Bone marrow (tissue), 2 donors: ENCODE measurements at regions not wholly inside any gene's neighbourhood (a gene's known extent, or its start where the extent isn't known, plus 50 kb on each side); places are given as distances from the start of the nearest gene placed in this dataset.

Experiments used
- DNase-seq, 2 donors: peaks; one replicate each; lab custom pipeline; 2025; lab: John Stamatoyannopoulos, UW

GRCh38 chr16:61596655-61597054 lies 439.6 kb downstream of the CDH8 start:
- DNase-seq = no peak

GRCh38 chr16:61595605-61596004 lies 440.6 kb downstream of the CDH8 start:
- no peak for DNase-seq

- DNase-seq = no peak
Observed at GRCh38 chr16:61590577-61590976, 445.7 kb downstream of the CDH8 start.

GRCh38 chr16:61587526-61587925 lies 448.7 kb downstream of the CDH8 start:
- no peak for DNase-seq

- DNase-seq = no peak
Observed at GRCh38 chr16:61581417-61582046, 454.7 kb downstream of the CDH8 start.

- DNase-seq = no peak
Observed at GRCh38 chr16:61580579-61580978, 455.7 kb downstream of the CDH8 start.

GRCh38 chr16:61579195-61579594 lies 457.0 kb downstream of the CDH8 start:
- no peak for DNase-seq

- DNase-seq = no peak
Observed at GRCh38 chr16:61576476-61576875, 459.8 kb downstream of the CDH8 start.

- no peak for DNase-seq
Observed at GRCh38 chr16:61575617-61576016, 460.6 kb downstream of the CDH8 start.

GRCh38 chr16:61569028-61569427 lies 467.2 kb downstream of the CDH8 start:
- no peak for DNase-seq

GRCh38 chr16:61564716-61565115 lies 471.5 kb downstream of the CDH8 start:
- DNase-seq = no peak

- no peak for DNase-seq
Observed at GRCh38 chr16:61555718-61556441, 480.4 kb downstream of the CDH8 start.

GRCh38 chr16:61549327-61549726 lies 486.9 kb downstream of the CDH8 start:
- DNase-seq = no peak

GRCh38 chr16:61547626-61548025 lies 488.6 kb downstream of the CDH8 start:
- no peak for DNase-seq

- no peak for DNase-seq
Observed at GRCh38 chr16:61544165-61544564, 492.1 kb downstream of the CDH8 start.

GRCh38 chr16:61540216-61540615 lies 496.0 kb downstream of the CDH8 start:
- DNase-seq = no peak

GRCh38 chr16:61530697-61531096 lies 505.5 kb downstream of the CDH8 start:
- DNase-seq = no peak

- DNase-seq = no peak
Observed at GRCh38 chr16:61500851-61501250, 535.4 kb downstream of the CDH8 start.

GRCh38 chr16:61480250-61480649 lies 556.0 kb downstream of the CDH8 start:
- no peak for DNase-seq

- DNase-seq = no peak
Observed at GRCh38 chr16:61471737-61472136, 564.5 kb downstream of the CDH8 start.

GRCh38 chr16:61471023-61471422 lies 565.2 kb downstream of the CDH8 start:
- no peak for DNase-seq

- no peak for DNase-seq
Observed at GRCh38 chr16:61465285-61465684, 571.0 kb downstream of the CDH8 start.

GRCh38 chr16:61460020-61460419 lies 576.2 kb downstream of the CDH8 start:
- DNase-seq = no peak

GRCh38 chr16:61435346-61435745 lies 600.9 kb downstream of the CDH8 start:
- no peak for DNase-seq
